ENCODE measurements at regions not wholly inside any gene's neighbourhood (a gene's known extent, or its start where the extent isn't known, plus 50 kb on each side); places are given as distances from the start of the nearest gene placed in this dataset.

- Mint-ChIP-seq H3K27ac (no peak overlapping the region), H3K4me3 (no peak overlapping the region), H3K27me3 (ENCODE audit: low read depth in 3 of 3) (peaks cover 0 to 4% (median 1%) of the 10 kb centered on the region in 3 donors), H3K9me3 (no peaks in the 10 kb centered on the region), H3K4me1 (no peaks in the 10 kb centered on the region), H3K36me3 (no peaks in the 10 kb centered on the region)
- no peak for DNase-seq
Observed at GRCh38 chr2:37425408-37425807, 81.0 kb downstream of the QPCT start.

DNA sequence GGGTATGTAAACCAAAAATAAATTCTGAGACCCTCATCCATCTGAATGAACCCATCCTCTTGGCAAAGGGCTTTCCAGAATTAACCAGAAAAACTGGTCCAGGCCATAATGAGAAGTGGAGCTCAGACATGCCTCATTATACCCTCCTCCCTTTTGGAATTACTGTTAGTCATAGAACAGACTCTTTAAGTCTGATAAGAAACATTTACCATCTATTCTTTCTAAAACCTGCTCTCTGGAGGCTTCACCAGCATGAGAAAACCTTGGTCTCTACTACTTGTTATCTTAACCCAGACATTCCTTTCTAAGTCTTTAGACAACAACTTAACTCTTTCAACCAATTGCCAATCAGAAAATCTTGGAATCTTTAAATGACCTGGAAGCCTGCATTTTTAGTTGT lies 82.8 kb downstream of the QPCT start:
- Mint-ChIP-seq H3K27ac (no peak overlapping the region), H3K4me1 (no peaks in the 10 kb centered on the region), H3K36me3 (peaks cover 0 to 8% (median 0%) of the 10 kb centered on the region in 3 donors), H3K9me3 (no peaks in the 10 kb centered on the region), H3K4me3 (no peak overlapping the region), H3K27me3 (ENCODE audit: low read depth in 3 of 3) (peaks cover 2 to 4% (median 3%) of the 10 kb centered on the region in 3 donors)
- no peak for DNase-seq

DNA sequence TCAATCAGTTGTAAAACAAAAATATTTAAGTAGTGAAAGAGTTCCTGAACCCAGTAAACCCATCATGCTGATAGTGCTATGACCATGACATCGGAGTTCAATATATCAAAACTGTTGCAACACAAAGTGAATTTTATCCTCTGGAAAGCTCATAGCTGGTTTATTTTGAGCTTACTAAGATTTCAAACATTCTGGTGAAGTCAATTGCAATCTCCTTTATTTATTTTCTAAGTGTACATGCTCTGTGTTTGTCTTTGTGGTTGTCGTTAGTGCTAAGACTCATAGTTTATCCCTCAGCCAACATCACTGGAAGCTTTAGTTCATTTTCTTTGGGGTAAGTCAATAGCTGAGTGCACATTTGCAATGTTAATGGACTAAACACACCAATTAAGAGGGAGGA lies 91.9 kb downstream of the QPCT start:
- H3K4me3 Mint-ChIP-seq, result no peak overlapping the region
- no peaks in the 10 kb centered on the region for H3K4me1 Mint-ChIP-seq
- H3K36me3 Mint-ChIP-seq, result peaks cover 0 to 5% (median 0%) of the 10 kb centered on the region in 3 donors
- peaks cover 0 to 2% (median 0%) of the 10 kb centered on the region in 6 donors for H3K9me3 Mint-ChIP-seq
- peaks cover 0 to 5% (median 2%) of the 10 kb centered on the region in 3 donors for H3K27me3 Mint-ChIP-seq (ENCODE audit: low read depth in 3 of 3)
- DNase-seq, result no peak
- no peak overlapping the region for H3K27ac Mint-ChIP-seq

DNA sequence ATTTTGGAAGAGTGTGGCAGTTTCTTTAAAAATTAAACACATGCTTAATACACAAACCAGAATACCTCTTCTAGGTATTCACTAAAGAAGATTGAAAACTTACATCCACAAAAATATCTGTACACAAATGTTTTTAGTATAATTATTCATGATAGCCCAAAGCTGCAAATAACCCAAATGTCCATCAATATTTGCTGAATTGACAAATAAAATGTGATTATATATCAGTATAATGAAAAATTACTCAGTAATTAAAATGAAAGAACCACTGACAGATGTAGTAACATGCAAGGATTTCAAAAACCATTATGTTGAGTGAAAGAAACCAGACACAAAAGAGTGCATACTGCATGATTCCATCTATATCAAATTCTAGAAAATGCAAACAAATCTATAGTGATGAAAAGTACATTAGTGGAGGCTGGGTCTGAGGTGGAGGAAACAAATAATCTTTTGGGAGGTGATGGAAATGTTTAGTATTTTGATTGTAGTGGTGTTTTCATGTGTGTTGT lies 94.8 kb downstream of the QPCT start:
- peaks cover 0 to 2% (median 0%) of the 10 kb centered on the region in 6 donors for H3K9me3 Mint-ChIP-seq
- no peak overlapping the region for H3K4me3 Mint-ChIP-seq
- peaks cover 0 to 4% (median 3%) of the 10 kb centered on the region in 3 donors for H3K36me3 Mint-ChIP-seq
- peaks cover 0 to 5% (median 4%) of the 10 kb centered on the region in 3 donors for H3K27me3 Mint-ChIP-seq (ENCODE audit: low read depth in 3 of 3)
- DNase-seq, result no peak
- no peaks in the 10 kb centered on the region for H3K4me1 Mint-ChIP-seq
- H3K27ac Mint-ChIP-seq, result no peak overlapping the region

DNA sequence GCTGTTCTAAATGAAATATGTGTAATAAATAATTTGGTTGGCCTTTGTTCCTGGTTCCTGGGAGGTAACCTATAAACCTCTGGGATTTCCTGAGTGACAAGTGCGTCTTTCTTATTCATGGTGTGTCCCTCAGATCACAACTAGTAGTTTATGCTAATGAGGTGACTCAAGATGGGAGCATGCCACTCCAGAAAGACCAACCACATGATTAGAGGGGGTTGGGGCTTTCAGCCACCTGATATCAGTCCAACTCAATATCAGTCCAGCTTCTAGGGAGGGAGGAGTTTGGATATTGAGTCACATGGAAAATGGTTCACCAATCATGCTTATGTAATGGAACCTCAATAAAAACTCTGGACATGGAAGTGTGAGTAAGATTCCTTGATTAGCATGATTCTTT lies 96.6 kb downstream of the QPCT start:
- Mint-ChIP-seq H3K4me3 (no peak overlapping the region), H3K27ac (no peak overlapping the region), H3K27me3 (ENCODE audit: low read depth in 3 of 3) (peaks cover 0 to 5% (median 3%) of the 10 kb centered on the region in 3 donors), H3K9me3 (peaks cover 0 to 2% (median 0%) of the 10 kb centered on the region in 6 donors), H3K4me1 (no peaks in the 10 kb centered on the region), H3K36me3 (peaks cover 0 to 4% (median 3%) of the 10 kb centered on the region in 3 donors)
- DNase-seq, result no peak

DNA sequence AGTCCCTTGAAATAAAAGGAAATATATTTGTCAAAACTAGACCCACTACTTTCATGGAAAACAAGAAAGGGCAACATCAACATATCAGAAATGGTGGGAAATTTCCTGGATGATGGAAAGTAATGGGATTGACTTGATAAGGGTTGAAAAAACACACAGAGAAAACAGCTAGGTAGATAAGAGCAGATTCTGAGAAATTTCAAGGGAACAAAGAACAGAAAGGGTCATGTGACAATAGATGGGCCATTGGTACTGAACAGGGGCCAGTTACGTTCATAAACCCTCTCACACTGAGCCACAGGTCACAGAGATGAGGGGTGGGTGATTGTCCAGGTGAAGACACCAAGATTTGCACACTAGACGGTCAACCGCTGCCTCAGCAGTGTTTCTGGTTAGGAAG lies 98.7 kb downstream of the QPCT start:
- Mint-ChIP-seq H3K27me3 (ENCODE audit: low read depth in 3 of 3) (peaks cover 0 to 12% (median 2%) of the 10 kb centered on the region in 3 donors), H3K4me1 (no peaks in the 10 kb centered on the region), H3K4me3 (no peak overlapping the region), H3K36me3 (peaks cover 0 to 3% (median 0%) of the 10 kb centered on the region in 3 donors), H3K27ac (no peak overlapping the region), H3K9me3 (peaks cover 0 to 2% (median 0%) of the 10 kb centered on the region in 6 donors)
- no peak for DNase-seq

GRCh38 chr2:37447446-37447845 lies 103.0 kb downstream of the QPCT start:
- DNase-seq, result no peak
- no peak overlapping the region for H3K27ac Mint-ChIP-seq
- H3K4me1 Mint-ChIP-seq, result peaks cover 3 to 5% of the 10 kb centered on the region in 2 donors
- peaks cover 2 to 15% (median 2%) of the 10 kb centered on the region in 3 donors for H3K27me3 Mint-ChIP-seq (ENCODE audit: low read depth in 3 of 3)
- peaks cover 0 to 4% (median 0%) of the 10 kb centered on the region in 3 donors for H3K36me3 Mint-ChIP-seq
- no peaks in the 10 kb centered on the region for H3K9me3 Mint-ChIP-seq
- H3K4me3 Mint-ChIP-seq, result no peak overlapping the region

- Mint-ChIP-seq H3K9me3 (no peaks in the 10 kb centered on the region), H3K36me3 (peaks cover 0 to 4% (median 0%) of the 10 kb centered on the region in 3 donors), H3K4me3 (no peak overlapping the region), H3K27me3 (ENCODE audit: low read depth in 3 of 3) (peaks cover 2 to 10% (median 2%) of the 10 kb centered on the region in 3 donors), H3K27ac (no peak overlapping the region), H3K4me1 (peaks cover 11 to 14% of the 10 kb centered on the region in 2 donors)
- no peak for DNase-seq
Observed at GRCh38 chr2:37448342-37449120, 104.1 kb downstream of the QPCT start.

DNA sequence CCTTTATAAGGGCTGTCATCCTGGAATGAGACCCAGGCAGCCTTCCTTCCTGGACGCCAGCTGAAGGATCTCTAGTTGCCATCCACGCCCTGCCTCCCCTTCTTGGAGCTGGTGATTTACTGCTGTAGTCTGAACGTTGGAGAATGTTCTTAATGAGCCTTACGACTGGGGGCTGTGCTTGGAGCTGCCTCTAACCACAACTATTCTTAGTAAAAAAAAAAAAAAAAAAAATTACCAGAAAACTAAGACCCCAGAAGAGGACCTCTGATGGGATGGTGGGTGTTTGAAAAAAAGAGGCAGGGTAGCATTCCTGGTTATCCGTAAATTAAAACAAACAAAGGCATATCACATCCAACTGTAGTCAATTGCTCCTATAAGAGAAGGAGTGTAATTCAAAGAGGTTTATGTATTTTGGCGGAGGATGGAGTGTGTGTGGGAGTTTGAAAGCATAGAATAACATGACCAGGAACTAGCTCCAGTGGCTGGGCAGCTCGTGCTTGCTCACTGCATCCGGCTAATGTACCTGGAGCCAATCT lies 105.4 kb downstream of the QPCT start:
- Mint-ChIP-seq H3K27me3 (ENCODE audit: low read depth in 3 of 3) (peaks cover 2 to 10% (median 2%) of the 10 kb centered on the region in 3 donors), H3K36me3 (peaks cover 0 to 4% (median 0%) of the 10 kb centered on the region in 3 donors), H3K27ac (no peak overlapping the region), H3K4me3 (no peak overlapping the region), H3K9me3 (no peaks in the 10 kb centered on the region), H3K4me1 (peaks cover 12 to 14% of the 10 kb centered on the region in 2 donors)
- DNase-seq, result no peak

GRCh38 chr2:37453027-37453426 lies 108.6 kb downstream of the QPCT start:
- DNase-seq, result peak in 1 of 3 donors; percentile 6
- peak overlapping the region in 4 of 6 donors; percentile 13 to 81 (median 62) for H3K27ac Mint-ChIP-seq
- no peaks in the 10 kb centered on the region for H3K9me3 Mint-ChIP-seq
- peaks cover 43 to 45% of the 10 kb centered on the region in 2 donors for H3K4me1 Mint-ChIP-seq
- H3K27me3 Mint-ChIP-seq (ENCODE audit: low read depth in 3 of 3), result peaks cover 2 to 4% (median 2%) of the 10 kb centered on the region in 3 donors
- peak overlapping the region; percentile 57 to 77 (median 60) for H3K4me3 Mint-ChIP-seq
- peaks cover 0 to 4% (median 0%) of the 10 kb centered on the region in 3 donors for H3K36me3 Mint-ChIP-seq

GRCh38 chr2:37454851-37455762 lies 110.7 kb downstream of the QPCT start:
- Mint-ChIP-seq H3K36me3 (peaks cover 0 to 4% (median 0%) of the 10 kb centered on the region in 3 donors), H3K27me3 (ENCODE audit: low read depth in 3 of 3) (peaks cover 0 to 4% (median 0%) of the 10 kb centered on the region in 3 donors), H3K4me1 (peaks cover 63% of the 10 kb centered on the region in 2 donors), H3K9me3 (no peaks in the 10 kb centered on the region), H3K27ac (peak overlapping the region in 2 of 6 donors; percentile 30 to 55), H3K4me3 (peak overlapping the region in 1 of 5 donors; percentile 34)
- DNase-seq, result no peak

DNA sequence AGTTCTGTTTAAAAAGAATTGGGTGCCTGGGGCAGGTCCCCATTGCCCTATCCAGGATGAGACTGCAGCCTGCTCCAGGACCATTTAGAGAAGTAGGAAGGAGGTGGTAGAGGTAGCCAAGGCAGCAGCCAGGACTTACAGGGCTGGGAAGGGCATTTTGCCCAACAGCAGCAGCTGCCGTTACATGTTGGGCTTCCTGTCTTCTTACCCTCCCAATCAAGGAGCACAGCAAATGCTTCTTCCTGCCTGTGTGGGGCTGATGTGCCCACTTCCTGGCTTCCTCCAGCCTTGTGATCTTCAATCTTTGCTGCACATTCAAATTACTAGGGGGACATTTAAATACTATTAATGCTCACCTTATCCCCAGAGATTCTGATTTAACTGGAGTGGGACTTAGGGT lies 112.0 kb downstream of the QPCT start:
- Mint-ChIP-seq H3K9me3 (no peaks in the 10 kb centered on the region), H3K4me3 (peak overlapping the region; percentile 36 to 65 (median 53)), H3K27me3 (ENCODE audit: low read depth in 3 of 3) (peaks cover 0 to 4% (median 2%) of the 10 kb centered on the region in 3 donors), H3K36me3 (no peaks in the 10 kb centered on the region), H3K4me1 (peaks cover 77% of the 10 kb centered on the region in 2 donors), H3K27ac (peak overlapping the region; percentile 54 to 86 (median 74))
- DNase-seq, result peak; percentile 29 to 45 (median 40)

DNA sequence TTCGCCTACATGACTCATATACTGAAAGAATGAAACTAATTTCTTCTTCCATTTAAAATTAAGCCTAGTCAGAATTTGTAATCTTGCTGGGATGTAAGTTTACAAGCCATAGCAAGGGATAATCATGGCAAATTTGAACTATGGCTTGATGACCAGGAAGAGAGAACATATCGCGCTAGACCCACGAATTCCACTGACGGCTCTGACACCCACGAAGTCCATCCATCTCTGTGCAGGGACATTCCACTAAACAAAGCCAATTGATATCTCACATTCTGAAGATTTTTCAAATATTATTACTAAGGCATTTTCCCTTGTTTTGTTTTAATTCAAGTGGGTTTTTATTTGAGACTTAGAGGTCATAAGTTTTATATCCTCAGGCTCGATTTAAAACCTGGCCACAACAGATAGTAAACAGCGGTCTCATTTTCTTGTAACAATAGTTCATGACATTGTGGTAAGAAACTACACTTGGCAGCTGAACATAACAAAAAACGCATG lies 113.0 kb downstream of the QPCT start:
- H3K36me3 Mint-ChIP-seq, result no peaks in the 10 kb centered on the region
- H3K4me1 Mint-ChIP-seq, result peaks cover 74 to 78% of the 10 kb centered on the region in 2 donors
- H3K27ac Mint-ChIP-seq, result peak overlapping the region in 5 of 6 donors; percentile 71 to 86 (median 83)

More for the DNA sequence above, 113.0 kb downstream of the QPCT start:
- DNase-seq, result no peak
- Mint-ChIP-seq H3K27me3 (ENCODE audit: low read depth in 3 of 3) (peaks cover 0 to 4% (median 2%) of the 10 kb centered on the region in 3 donors), H3K9me3 (no peaks in the 10 kb centered on the region), H3K4me3 (peak overlapping the region in 2 of 5 donors; percentile 5 to 65)
